SK-N-SH treated with all-trans-retinoic acid at 6 μM for 48 hours (cell line): ENCODE measurements at regions not wholly inside any gene's neighbourhood (a gene's known extent, or its start where the extent isn't known, plus 50 kb on each side); places are given as distances from the start of the nearest gene placed in this dataset.

Source experiments
- GLIS3 ChIP-seq: fragments of 250-450 bp; sonication (Bioruptor Pico); IDR thresholded peaks from 2 replicates; pipeline ENCODE4 v1.5.0; 2020; ENCODE audit warnings: mild to moderate bottlenecking, moderate library complexity
- PPARA ChIP-seq: fragments of 250-450 bp; sonication (Bioruptor Pico); IDR thresholded peaks from 2 replicates; pipeline ENCODE4 v1.5.0; 2020; ENCODE audit warnings: mild to moderate bottlenecking, borderline replicate concordance
- RARB ChIP-seq: fragments of 250-450 bp; sonication (Bioruptor Pico); IDR thresholded peaks from 2 replicates; pipeline ENCODE4 v1.8.0; 2021; ENCODE audit warnings: mild to moderate bottlenecking, moderate library complexity
- TOX ChIP-seq: fragments of 250-450 bp; sonication (Bioruptor Pico); IDR thresholded peaks from 2 replicates; pipeline ENCODE4 v1.8.0; 2021; ENCODE audit warnings: mild to moderate bottlenecking, moderate library complexity, borderline replicate concordance
- ZC3H10 ChIP-seq: fragments of 250-450 bp; sonication (Bioruptor Pico); IDR thresholded peaks from 2 replicates; pipeline ENCODE4 v1.5.1; 2021; ENCODE audit warnings: mild to moderate bottlenecking, moderate library complexity
- ZFP3 ChIP-seq: fragments of 250-450 bp; sonication (Bioruptor Pico); IDR thresholded peaks from 2 replicates; pipeline ENCODE4 v1.5.0; 2020; ENCODE audit warnings: mild to moderate bottlenecking, moderate library complexity
- ZNF70 ChIP-seq: fragments of 450-650 bp; formaldehyde crosslinking; IDR thresholded peaks from 2 replicates; pipeline ENCODE4 v1.5.0; 2020; ENCODE audit warnings: mild to moderate bottlenecking, moderate library complexity
- TF ChIP-seq, protein P1 (sequence below): fragments of 250-450 bp; sonication (Bioruptor Pico); IDR thresholded peaks from 2 replicates; pipeline ENCODE4 v1.8.0; 2020; ENCODE audit warnings: mild to moderate bottlenecking, moderate library complexity, borderline replicate concordance
- TF ChIP-seq, protein P2 (sequence below): fragments of 250-450 bp; sonication (Bioruptor Pico); IDR thresholded peaks from 2 replicates; pipeline ENCODE4 v1.8.0; 2021; ENCODE audit warnings: low read depth, mild to moderate bottlenecking, moderate library complexity, borderline replicate concordance
- TF ChIP-seq, protein P3 (sequence below): fragments of 250-450 bp; sonication (Bioruptor Pico); IDR thresholded peaks from 2 replicates; pipeline ENCODE4 v1.5.1; 2020; ENCODE audit warnings: low read depth, mild to moderate bottlenecking, moderate library complexity

DNA sequence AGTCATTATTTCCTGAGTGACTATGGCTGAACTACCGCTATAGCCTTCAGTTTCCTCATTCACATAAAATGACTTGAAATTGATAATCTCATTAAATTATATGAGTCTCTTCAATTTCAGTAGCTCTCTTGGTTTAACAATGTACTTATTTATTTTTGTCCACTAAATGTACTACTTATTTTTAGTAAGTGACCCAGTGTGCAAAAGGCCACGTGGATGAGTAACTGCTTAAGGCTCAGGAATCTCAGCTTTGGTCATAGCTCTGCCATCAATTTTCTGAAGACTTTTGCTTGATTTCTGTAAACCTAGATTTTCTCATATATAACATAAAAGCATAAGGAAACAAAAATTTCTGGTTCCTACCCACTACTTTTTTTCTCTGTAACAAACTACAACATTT lies 1132.9 kb upstream of the CDH8 start:
- TF ChIP-seq, protein P1, sequence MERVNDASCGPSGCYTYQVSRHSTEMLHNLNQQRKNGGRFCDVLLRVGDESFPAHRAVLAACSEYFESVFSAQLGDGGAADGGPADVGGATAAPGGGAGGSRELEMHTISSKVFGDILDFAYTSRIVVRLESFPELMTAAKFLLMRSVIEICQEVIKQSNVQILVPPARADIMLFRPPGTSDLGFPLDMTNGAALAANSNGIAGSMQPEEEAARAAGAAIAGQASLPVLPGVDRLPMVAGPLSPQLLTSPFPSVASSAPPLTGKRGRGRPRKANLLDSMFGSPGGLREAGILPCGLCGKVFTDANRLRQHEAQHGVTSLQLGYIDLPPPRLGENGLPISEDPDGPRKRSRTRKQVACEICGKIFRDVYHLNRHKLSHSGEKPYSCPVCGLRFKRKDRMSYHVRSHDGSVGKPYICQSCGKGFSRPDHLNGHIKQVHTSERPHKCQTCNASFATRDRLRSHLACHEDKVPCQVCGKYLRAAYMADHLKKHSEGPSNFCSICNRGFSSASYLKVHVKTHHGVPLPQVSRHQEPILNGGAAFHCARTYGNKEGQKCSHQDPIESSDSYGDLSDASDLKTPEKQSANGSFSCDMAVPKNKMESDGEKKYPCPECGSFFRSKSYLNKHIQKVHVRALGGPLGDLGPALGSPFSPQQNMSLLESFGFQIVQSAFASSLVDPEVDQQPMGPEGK (CRISPR knock-in tag) = no peak
- TF ChIP-seq, protein P2, sequence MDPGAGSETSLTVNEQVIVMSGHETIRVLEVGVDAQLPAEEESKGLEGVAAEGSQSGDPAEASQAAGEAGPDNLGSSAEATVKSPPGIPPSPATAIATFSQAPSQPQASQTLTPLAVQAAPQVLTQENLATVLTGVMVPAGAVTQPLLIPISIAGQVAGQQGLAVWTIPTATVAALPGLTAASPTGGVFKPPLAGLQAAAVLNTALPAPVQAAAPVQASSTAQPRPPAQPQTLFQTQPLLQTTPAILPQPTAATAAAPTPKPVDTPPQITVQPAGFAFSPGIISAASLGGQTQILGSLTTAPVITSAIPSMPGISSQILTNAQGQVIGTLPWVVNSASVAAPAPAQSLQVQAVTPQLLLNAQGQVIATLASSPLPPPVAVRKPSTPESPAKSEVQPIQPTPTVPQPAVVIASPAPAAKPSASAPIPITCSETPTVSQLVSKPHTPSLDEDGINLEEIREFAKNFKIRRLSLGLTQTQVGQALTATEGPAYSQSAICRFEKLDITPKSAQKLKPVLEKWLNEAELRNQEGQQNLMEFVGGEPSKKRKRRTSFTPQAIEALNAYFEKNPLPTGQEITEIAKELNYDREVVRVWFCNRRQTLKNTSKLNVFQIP (CRISPR knock-in tag) = no peak
- TF ChIP-seq, protein P3, sequence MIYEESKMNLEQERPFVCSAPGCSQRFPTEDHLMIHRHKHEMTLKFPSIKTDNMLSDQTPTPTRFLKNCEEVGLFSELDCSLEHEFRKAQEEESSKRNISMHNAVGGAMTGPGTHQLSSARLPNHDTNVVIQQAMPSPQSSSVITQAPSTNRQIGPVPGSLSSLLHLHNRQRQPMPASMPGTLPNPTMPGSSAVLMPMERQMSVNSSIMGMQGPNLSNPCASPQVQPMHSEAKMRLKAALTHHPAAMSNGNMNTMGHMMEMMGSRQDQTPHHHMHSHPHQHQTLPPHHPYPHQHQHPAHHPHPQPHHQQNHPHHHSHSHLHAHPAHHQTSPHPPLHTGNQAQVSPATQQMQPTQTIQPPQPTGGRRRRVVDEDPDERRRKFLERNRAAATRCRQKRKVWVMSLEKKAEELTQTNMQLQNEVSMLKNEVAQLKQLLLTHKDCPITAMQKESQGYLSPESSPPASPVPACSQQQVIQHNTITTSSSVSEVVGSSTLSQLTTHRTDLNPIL (CRISPR knock-in tag) = no peak
- no peak for TF ChIP-seq TOX
- TF ChIP-seq PPARA (CRISPR knock-in tag) = no peak
- TF ChIP-seq RARB (CRISPR knock-in tag) = no peak
- no peak for TF ChIP-seq ZFP3 (CRISPR knock-in tag)
- no peak for TF ChIP-seq ZC3H10 (CRISPR knock-in tag)
- no peak for TF ChIP-seq ZNF70 (CRISPR knock-in tag)
- no peak for TF ChIP-seq GLIS3 (CRISPR knock-in tag)
